ENCODE measurements at regions not wholly inside any gene's neighbourhood (a gene's known extent, or its start where the extent isn't known, plus 50 kb on each side); places are given as distances from the start of the nearest gene placed in this dataset.

DNA sequence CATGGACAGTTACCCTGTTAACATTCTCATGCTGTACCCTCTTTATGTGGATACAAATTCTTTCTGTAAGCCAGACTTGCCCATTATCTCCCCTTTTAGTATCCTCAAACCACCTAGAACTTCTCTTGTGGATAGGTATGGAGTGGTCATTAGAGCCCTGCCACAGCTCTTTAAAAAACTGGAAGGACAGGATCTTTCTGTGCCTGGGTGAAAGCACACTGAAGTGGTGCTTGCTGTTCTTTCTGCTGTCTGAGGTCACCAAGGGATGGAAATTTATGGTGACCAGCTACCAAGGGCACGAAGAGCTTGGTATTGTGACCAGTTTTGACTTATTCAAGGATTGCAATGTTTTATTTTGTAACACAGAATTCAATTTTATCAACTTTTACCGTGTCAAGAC, 344.2 kb downstream of the CBLL2 start:
- no peak for TF ChIP-seq RAD21 (IDR thresholded peaks at IDR 0.05; ENCODE audit: low read depth)
- no peak for TF ChIP-seq TCF12 (IDR thresholded peaks at IDR 0.05; ENCODE audit: low read depth)
- TF ChIP-seq NFIC (IDR thresholded peaks at IDR 0.05) = no peak
- TF ChIP-seq, protein P1, sequence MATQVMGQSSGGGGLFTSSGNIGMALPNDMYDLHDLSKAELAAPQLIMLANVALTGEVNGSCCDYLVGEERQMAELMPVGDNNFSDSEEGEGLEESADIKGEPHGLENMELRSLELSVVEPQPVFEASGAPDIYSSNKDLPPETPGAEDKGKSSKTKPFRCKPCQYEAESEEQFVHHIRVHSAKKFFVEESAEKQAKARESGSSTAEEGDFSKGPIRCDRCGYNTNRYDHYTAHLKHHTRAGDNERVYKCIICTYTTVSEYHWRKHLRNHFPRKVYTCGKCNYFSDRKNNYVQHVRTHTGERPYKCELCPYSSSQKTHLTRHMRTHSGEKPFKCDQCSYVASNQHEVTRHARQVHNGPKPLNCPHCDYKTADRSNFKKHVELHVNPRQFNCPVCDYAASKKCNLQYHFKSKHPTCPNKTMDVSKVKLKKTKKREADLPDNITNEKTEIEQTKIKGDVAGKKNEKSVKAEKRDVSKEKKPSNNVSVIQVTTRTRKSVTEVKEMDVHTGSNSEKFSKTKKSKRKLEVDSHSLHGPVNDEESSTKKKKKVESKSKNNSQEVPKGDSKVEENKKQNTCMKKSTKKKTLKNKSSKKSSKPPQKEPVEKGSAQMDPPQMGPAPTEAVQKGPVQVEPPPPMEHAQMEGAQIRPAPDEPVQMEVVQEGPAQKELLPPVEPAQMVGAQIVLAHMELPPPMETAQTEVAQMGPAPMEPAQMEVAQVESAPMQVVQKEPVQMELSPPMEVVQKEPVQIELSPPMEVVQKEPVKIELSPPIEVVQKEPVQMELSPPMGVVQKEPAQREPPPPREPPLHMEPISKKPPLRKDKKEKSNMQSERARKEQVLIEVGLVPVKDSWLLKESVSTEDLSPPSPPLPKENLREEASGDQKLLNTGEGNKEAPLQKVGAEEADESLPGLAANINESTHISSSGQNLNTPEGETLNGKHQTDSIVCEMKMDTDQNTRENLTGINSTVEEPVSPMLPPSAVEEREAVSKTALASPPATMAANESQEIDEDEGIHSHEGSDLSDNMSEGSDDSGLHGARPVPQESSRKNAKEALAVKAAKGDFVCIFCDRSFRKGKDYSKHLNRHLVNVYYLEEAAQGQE (IDR thresholded peaks at IDR 0.05; ENCODE audit: low read depth) = no peak
- TF ChIP-seq EP300 (IDR thresholded peaks at IDR 0.05; ENCODE audit: borderline replicate concordance) = no peak
- no peak for TF ChIP-seq EGR1 (IDR thresholded peaks at IDR 0.05)
- no peak for TF ChIP-seq ZBTB7A (IDR thresholded peaks at IDR 0.05; ENCODE audit: low read depth)
- TF ChIP-seq TAF1 (IDR thresholded peaks at IDR 0.05; ENCODE audit: low read depth) = no peak
- TF ChIP-seq CEBPB (IDR thresholded peaks at IDR 0.05) = no peak
- TF ChIP-seq, protein P2, sequence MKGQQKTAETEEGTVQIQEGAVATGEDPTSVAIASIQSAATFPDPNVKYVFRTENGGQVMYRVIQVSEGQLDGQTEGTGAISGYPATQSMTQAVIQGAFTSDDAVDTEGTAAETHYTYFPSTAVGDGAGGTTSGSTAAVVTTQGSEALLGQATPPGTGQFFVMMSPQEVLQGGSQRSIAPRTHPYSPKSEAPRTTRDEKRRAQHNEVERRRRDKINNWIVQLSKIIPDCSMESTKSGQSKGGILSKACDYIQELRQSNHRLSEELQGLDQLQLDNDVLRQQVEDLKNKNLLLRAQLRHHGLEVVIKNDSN (IDR thresholded peaks at IDR 0.05) = no peak
- TF ChIP-seq CREB1 (IDR thresholded peaks at IDR 0.05; ENCODE audit: low read depth) = no peak
- no peak for TF ChIP-seq FOXM1 (IDR thresholded peaks at IDR 0.05; ENCODE audit: borderline replicate concordance, low read depth)
- TF ChIP-seq, protein P3, sequence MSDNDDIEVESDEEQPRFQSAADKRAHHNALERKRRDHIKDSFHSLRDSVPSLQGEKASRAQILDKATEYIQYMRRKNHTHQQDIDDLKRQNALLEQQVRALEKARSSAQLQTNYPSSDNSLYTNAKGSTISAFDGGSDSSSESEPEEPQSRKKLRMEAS (IDR thresholded peaks at IDR 0.05) = no peak
